RWPE1 (cell line): ENCODE measurements at regions not wholly inside any gene's neighbourhood (a gene's known extent, or its start where the extent isn't known, plus 50 kb on each side); places are given as distances from the start of the nearest gene placed in this dataset.

Experiments
- CTCF ChIA-PET: fragments of 350-600 bp; sonication (Branson Sonifier 250); formaldehyde crosslinking; extraction: SDS; loops from one replicate; lab custom pipeline; 2021; lab: Yijun Ruan, JAX
- POLR2A ChIA-PET: fragments of 400-600 bp; formaldehyde crosslinking; extraction: SDS; loops from one replicate; lab custom pipeline; 2020; ENCODE audit warnings: antibody characterized with exemption; ENCODE audit not compliant: low non-redundant PET; lab: Yijun Ruan, JAX
- DNase-seq: peaks from one replicate; pipeline ENCODE4 v3.0.0; 2012; ENCODE audit warnings: low spot score
- H3K27ac ChIP-seq: fragments of 450-650 bp; 2 replicates; pipeline ENCODE4 v1.5.1; 2017
- TF ChIP-seq, protein P1 (sequence below): fragments of 450-650 bp; conservative IDR thresholded peaks from 2 replicates; pipeline ENCODE4 v1.5.1; 2017; ENCODE audit warnings: low read depth, mild to moderate bottlenecking

DNA sequence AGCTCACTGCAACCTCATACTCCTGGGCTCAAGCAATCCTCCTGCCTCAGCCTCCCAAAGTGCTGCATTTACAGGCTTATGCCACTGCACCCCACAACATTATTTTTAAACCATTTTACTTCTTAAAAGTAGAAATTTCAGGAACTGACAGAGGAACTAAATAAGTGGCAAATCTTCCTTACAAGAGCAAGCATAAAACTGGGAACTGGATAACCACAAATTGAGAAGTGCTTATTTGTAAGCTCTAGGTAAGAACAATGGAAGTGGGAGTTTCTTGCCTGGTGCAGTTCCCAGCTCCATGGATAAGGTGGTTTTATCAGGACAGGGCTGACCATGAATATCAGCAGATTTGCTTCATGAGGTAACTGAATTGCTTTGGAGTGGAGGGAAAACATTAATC, 655.2 kb downstream of the DIPK2A start:
- DNase-seq, result no peak
- TF ChIP-seq, protein P1, sequence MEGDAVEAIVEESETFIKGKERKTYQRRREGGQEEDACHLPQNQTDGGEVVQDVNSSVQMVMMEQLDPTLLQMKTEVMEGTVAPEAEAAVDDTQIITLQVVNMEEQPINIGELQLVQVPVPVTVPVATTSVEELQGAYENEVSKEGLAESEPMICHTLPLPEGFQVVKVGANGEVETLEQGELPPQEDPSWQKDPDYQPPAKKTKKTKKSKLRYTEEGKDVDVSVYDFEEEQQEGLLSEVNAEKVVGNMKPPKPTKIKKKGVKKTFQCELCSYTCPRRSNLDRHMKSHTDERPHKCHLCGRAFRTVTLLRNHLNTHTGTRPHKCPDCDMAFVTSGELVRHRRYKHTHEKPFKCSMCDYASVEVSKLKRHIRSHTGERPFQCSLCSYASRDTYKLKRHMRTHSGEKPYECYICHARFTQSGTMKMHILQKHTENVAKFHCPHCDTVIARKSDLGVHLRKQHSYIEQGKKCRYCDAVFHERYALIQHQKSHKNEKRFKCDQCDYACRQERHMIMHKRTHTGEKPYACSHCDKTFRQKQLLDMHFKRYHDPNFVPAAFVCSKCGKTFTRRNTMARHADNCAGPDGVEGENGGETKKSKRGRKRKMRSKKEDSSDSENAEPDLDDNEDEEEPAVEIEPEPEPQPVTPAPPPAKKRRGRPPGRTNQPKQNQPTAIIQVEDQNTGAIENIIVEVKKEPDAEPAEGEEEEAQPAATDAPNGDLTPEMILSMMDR, result no peak
- POLR2A ChIA-PET, result no interaction called here
- no peak overlapping the region for H3K27ac ChIP-seq
- CTCF ChIA-PET, result no interaction called here

DNA sequence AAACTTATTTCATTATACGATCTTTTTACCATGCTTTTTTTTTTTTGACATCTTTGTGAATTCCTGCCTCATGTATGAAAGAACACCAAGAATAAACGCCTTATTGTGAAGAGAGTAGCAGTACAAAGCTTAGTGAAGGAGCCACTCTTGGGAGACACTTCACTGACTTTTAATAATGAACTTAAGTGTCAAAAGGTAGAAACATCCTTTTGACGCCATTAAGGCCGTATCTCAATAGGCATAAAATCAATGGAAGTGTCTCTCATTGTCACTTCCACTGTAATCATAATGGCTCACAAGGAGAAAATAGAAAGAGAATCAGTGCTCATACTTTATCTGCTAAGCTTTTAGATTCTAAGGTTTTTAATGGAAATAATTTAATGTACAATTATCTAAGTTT, 657.8 kb downstream of the DIPK2A start:
- TF ChIP-seq, protein P1, result no peak
- POLR2A ChIA-PET, result no interaction called here
- DNase-seq, result no peak
- H3K27ac ChIP-seq, result no peak overlapping the region
- CTCF ChIA-PET, result no interaction called here

DNA sequence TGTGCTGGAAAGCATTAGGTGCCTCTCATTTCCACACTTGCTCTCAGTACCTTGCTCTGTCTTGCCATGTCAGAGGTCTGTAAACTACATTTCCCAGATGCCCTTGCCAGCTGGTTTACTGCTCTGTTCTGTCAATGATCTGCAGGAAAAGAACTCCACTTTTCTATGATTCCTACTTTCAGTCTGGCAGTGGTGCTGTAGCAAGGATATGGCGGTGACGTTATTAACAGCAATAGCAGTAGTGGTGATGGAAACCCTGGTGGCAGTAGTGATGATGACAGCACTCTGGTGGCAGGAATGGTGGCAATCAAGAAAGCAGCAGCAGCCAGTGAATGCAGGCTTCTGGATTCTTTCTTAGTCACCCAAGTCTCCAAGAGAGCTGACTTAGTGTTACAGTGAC, 665.2 kb downstream of the DIPK2A start:
- no peak for DNase-seq
- TF ChIP-seq, protein P1, result no peak
- ChIA-PET CTCF (interaction anchor here (0.5 to 0.7 kb wide), 3 partner anchors 16 to 963 kb away, joined by 3 read pairs; no protein-coding TSS in a partner anchor), POLR2A (no interaction called here)
- H3K27ac ChIP-seq, result no peak overlapping the region

DNA sequence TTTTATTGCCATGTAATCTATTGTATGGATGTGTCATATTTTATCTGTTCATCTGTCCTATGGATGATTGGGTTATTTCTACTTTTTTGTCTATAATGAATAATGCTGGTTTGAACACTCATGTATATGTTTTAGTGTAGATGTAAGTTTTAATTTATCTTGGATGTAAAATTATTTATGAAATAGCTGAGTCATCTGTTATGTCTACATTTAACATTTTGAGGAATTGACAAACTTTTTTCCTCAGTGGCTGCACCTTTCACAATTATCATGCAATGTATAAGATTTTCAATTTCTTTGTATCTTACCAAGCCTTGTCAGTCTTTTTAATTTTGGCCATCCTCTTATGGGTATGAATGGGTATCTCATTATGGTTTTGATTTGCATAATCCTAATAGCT, 666.4 kb downstream of the DIPK2A start:
- POLR2A ChIA-PET, result no interaction called here

DNA sequence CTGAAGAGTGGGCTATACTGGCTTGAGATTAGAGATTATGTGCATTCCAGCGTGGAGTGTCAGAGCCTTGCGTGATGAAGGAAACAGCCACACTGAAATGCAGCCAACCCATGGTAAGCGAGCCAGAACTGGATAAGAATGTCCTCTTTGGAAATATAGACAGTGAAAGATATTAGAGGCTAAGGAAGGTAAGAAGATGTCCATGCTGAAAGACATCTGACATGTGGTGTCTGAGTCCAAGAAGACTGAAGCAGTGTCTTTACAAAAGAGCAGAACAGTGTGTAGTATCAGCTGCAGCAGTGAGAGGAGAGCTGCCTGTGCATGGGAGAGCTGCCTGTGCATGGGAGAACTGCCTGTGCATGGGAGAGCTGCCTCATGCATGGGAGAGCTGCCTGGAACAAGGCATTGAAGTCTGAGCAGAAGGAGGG, 672.2 kb downstream of the DIPK2A start:
- TF ChIP-seq, protein P1, result no peak
- CTCF ChIA-PET, result no interaction called here
- DNase-seq, result no peak
- POLR2A ChIA-PET, result no interaction called here
- no peak overlapping the region for H3K27ac ChIP-seq

More for the DNA sequence above, 666.4 kb downstream of the DIPK2A start:
- CTCF ChIA-PET, result no interaction called here
- no peak overlapping the region for H3K27ac ChIP-seq
- TF ChIP-seq, protein P1, result no peak
- DNase-seq, result no peak

DNA sequence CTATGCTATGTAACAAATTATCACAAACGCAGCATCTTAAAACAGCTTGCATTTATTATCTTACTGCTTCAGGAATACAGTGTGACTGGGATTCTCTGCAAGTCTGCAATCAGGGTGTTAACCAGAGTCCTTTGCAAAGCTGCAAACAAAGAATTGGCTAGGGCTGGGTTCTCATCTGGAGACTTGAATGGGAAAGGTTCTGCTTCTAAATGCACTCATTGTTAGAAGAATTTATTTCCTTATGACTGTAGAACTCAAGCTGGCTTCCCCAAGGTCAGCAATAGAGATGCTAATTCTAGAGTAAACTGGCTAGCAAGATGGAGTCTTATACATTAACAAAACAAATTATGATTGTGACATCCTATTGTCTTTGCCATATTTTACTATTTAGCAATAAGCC, 673.7 kb downstream of the DIPK2A start:
- H3K27ac ChIP-seq, result no peak overlapping the region
- CTCF ChIA-PET, result no interaction called here
- POLR2A ChIA-PET, result no interaction called here
- no peak for DNase-seq
- TF ChIP-seq, protein P1, result no peak
